HG02885 (cell line): ENCODE measurements at regions not wholly inside any gene's neighbourhood (a gene's known extent, or its start where the extent isn't known, plus 50 kb on each side); places are given as distances from the start of the nearest gene placed in this dataset.
"Not testable (repeated sequence)": the region's sequence is repeated elsewhere in the genome, so short reads cannot be mapped to it uniquely, and the experiment has no call there.

Source experiments
- ATAC-seq: cut with Tn5 transposase; IDR thresholded peaks from one replicate; pipeline ENCODE4 v1.9.1; 2021; ENCODE audit warnings: mild to moderate bottlenecking; ENCODE audit not compliant: unreplicated experiment, poor library complexity

GRCh38 chr14:37830271-37830670, 234.8 kb downstream of the TTC6 start:
- no peak for ATAC-seq

GRCh38 chr14:37834275-37834674, 238.8 kb downstream of the TTC6 start:
- no peak for ATAC-seq

GRCh38 chr14:37838778-37839177, 243.3 kb downstream of the TTC6 start:
- ATAC-seq = not testable (repeated sequence)

GRCh38 chr14:37841039-37841438, 245.6 kb downstream of the TTC6 start:
- not testable (repeated sequence) for ATAC-seq

GRCh38 chr14:37842106-37842505, 246.7 kb downstream of the TTC6 start:
- no peak for ATAC-seq

- ATAC-seq = no peak
Observed at GRCh38 chr14:37843954-37844607, 248.7 kb downstream of the TTC6 start.

GRCh38 chr14:37844614-37845013, 249.2 kb downstream of the TTC6 start:
- no peak for ATAC-seq

GRCh38 chr14:37848985-37849621, 253.7 kb downstream of the TTC6 start:
- ATAC-seq = no peak

GRCh38 chr14:37851054-37851453, 255.6 kb downstream of the TTC6 start:
- ATAC-seq = no peak

GRCh38 chr14:37855871-37856270, 260.4 kb downstream of the TTC6 start:
- ATAC-seq = no peak

- ATAC-seq = no peak
Observed at GRCh38 chr14:37857774-37858266, 262.4 kb downstream of the TTC6 start.

GRCh38 chr14:37858733-37859132, 263.3 kb downstream of the TTC6 start:
- ATAC-seq = no peak

- no peak for ATAC-seq
Observed at GRCh38 chr14:37859177-37859576, 263.7 kb downstream of the TTC6 start.

- ATAC-seq = no peak
Observed at GRCh38 chr14:37862263-37862662, 266.8 kb downstream of the TTC6 start.

- no peak for ATAC-seq
Observed at GRCh38 chr14:37864128-37864527, 268.7 kb downstream of the TTC6 start.

- ATAC-seq = no peak
Observed at GRCh38 chr14:37864861-37865718, 269.7 kb downstream of the TTC6 start.

GRCh38 chr14:37865719-37866549, 270.5 kb downstream of the TTC6 start:
- no peak for ATAC-seq

- no peak for ATAC-seq
Observed at GRCh38 chr14:37869633-37870032, 274.2 kb downstream of the TTC6 start.

- no peak for ATAC-seq
Observed at GRCh38 chr14:37870170-37870569, 274.7 kb downstream of the TTC6 start.

- no peak for ATAC-seq
Observed at GRCh38 chr14:37870632-37871346, 275.4 kb downstream of the TTC6 start.
